ENCODE measurements at regions not wholly inside any gene's neighbourhood (a gene's known extent, or its start where the extent isn't known, plus 50 kb on each side); places are given as distances from the start of the nearest gene placed in this dataset.

DNA sequence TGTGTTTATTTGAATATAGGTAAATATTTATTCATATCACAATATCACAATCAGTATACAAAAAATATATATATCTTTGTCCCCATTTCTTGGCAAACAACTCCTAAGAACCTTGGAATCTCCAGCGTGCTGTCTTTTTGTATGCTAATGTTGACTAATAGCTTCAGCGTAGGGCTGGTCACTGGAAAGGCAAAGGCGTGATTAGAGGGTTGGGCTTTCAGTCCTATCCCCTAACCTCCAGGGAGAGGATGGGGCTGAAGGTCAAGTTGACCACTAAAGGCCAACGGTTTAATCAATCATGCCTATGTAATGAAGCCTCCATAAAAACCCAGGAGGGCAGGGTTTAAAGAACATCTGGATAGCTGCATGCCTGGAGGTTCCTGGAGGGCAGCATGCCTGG is 79.6 kb upstream of the BNC2 start:
- Histone ChIP-seq H3K9me3 (no peaks in the 10 kb centered on the region), H3K27ac (no peak overlapping the region), H3K4me1 (no peaks in the 10 kb centered on the region), H3K4me3 (no peak overlapping the region), H3K36me3 (no peaks in the 10 kb centered on the region), H3K27me3 (no peaks in the 10 kb centered on the region)
- no peak for DNase-seq (ENCODE audit: extremely low spot score in 2 of 2)
- TF ChIP-seq, protein P1, sequence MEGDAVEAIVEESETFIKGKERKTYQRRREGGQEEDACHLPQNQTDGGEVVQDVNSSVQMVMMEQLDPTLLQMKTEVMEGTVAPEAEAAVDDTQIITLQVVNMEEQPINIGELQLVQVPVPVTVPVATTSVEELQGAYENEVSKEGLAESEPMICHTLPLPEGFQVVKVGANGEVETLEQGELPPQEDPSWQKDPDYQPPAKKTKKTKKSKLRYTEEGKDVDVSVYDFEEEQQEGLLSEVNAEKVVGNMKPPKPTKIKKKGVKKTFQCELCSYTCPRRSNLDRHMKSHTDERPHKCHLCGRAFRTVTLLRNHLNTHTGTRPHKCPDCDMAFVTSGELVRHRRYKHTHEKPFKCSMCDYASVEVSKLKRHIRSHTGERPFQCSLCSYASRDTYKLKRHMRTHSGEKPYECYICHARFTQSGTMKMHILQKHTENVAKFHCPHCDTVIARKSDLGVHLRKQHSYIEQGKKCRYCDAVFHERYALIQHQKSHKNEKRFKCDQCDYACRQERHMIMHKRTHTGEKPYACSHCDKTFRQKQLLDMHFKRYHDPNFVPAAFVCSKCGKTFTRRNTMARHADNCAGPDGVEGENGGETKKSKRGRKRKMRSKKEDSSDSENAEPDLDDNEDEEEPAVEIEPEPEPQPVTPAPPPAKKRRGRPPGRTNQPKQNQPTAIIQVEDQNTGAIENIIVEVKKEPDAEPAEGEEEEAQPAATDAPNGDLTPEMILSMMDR (IDR thresholded peaks at IDR 0.05): no peak
- TF ChIP-seq POLR2AphosphoS5 (IDR thresholded peaks at IDR 0.05; ENCODE audit: insufficient read depth in 1 of 2, low read depth in 1 of 2) (no peak), POLR2A (IDR thresholded peaks at IDR 0.05) (no peak)
- intact Hi-C loops (cut with DNase I): no loop called here

- H3K36me3 ChIP-seq: no peaks in the 10 kb centered on the region
Observed at GRCh38 chr9:16930578-16930977, 60.1 kb upstream of the BNC2 start.

GRCh38 chr9:16928179-16928945 is 57.9 kb upstream of the BNC2 start:
- Histone ChIP-seq H3K4me1 (no peaks in the 10 kb centered on the region), H3K27ac (no peak overlapping the region), H3K27me3 (no peaks in the 10 kb centered on the region), H3K4me3 (no peak overlapping the region), H3K9me3 (no peaks in the 10 kb centered on the region), H3K36me3 (no peaks in the 10 kb centered on the region)
- intact Hi-C loops (cut with DNase I): no loop called here
- no peak for DNase-seq (ENCODE audit: extremely low spot score in 2 of 2)
- TF ChIP-seq, protein P1 (IDR thresholded peaks at IDR 0.05): no peak
- TF ChIP-seq POLR2A (IDR thresholded peaks at IDR 0.05): no peak
- no peak for TF ChIP-seq POLR2AphosphoS5 (IDR thresholded peaks at IDR 0.05; ENCODE audit: insufficient read depth in 1 of 2, low read depth in 1 of 2)

More at GRCh38 chr9:16930578-16930977, 60.1 kb upstream of the BNC2 start:
- no peak overlapping the region for H3K4me3 ChIP-seq
- intact Hi-C loops (cut with DNase I): no loop called here
- TF ChIP-seq POLR2A (IDR thresholded peaks at IDR 0.05): no peak
- TF ChIP-seq, protein P1 (IDR thresholded peaks at IDR 0.05): no peak
- TF ChIP-seq POLR2AphosphoS5 (IDR thresholded peaks at IDR 0.05; ENCODE audit: insufficient read depth in 1 of 2, low read depth in 1 of 2): no peak
- no peak for DNase-seq (ENCODE audit: extremely low spot score in 2 of 2)
- no peaks in the 10 kb centered on the region for H3K4me1 ChIP-seq
- no peaks in the 10 kb centered on the region for H3K9me3 ChIP-seq
- H3K27ac ChIP-seq: no peak overlapping the region
- no peaks in the 10 kb centered on the region for H3K27me3 ChIP-seq

DNA sequence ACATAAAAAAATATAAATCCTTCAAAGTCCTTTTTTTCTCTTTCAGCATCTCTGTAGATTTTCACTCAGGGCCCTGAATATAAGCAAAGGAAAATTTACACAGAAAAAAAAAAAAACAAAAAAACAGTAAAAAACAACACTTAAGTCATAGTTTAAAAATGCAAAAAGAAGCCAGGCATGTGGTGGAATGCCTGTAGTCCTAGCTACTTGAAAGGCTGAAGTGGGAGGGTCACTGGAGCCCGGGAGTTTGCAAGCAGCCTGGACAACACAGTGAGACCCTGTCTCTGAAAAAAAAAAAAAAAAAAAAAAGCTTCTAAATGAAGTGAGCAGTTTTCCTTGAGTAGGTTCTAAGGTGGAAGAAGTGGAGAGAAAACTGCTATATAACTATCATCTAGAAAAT is 55.0 kb upstream of the BNC2 start:
- H3K27ac ChIP-seq: no peak overlapping the region
- no peaks in the 10 kb centered on the region for H3K27me3 ChIP-seq
- TF ChIP-seq POLR2AphosphoS5 (IDR thresholded peaks at IDR 0.05; ENCODE audit: insufficient read depth in 1 of 2, low read depth in 1 of 2) (no peak), POLR2A (IDR thresholded peaks at IDR 0.05) (no peak)
- TF ChIP-seq, protein P1 (IDR thresholded peaks at IDR 0.05): no peak
- no peaks in the 10 kb centered on the region for H3K36me3 ChIP-seq
- H3K4me1 ChIP-seq: no peaks in the 10 kb centered on the region
- no peak overlapping the region for H3K4me3 ChIP-seq
- H3K9me3 ChIP-seq: no peaks in the 10 kb centered on the region
- intact Hi-C loops (cut with DNase I): no loop called here
- DNase-seq (ENCODE audit: extremely low spot score in 2 of 2): no peak

- TF ChIP-seq POLR2A (IDR thresholded peaks at IDR 0.05) (no peak), POLR2AphosphoS5 (IDR thresholded peaks at IDR 0.05; ENCODE audit: insufficient read depth in 1 of 2, low read depth in 1 of 2) (no peak)
- TF ChIP-seq, protein P1 (IDR thresholded peaks at IDR 0.05): no peak
- no peak overlapping the region for H3K4me3 ChIP-seq
- H3K27ac ChIP-seq: no peak overlapping the region
- intact Hi-C loops (cut with DNase I): no loop called here
- no peaks in the 10 kb centered on the region for H3K4me1 ChIP-seq
- H3K36me3 ChIP-seq: no peaks in the 10 kb centered on the region
- H3K27me3 ChIP-seq: no peaks in the 10 kb centered on the region
- no peaks in the 10 kb centered on the region for H3K9me3 ChIP-seq
- no peak for DNase-seq (ENCODE audit: extremely low spot score in 2 of 2)
Observed at GRCh38 chr9:16924311-16924915, 53.9 kb upstream of the BNC2 start.

Measured in vagina (tissue), 2 donors.